Right cardiac atrium (tissue), 5 donors: ENCODE measurements at regions not wholly inside any gene's neighbourhood (a gene's known extent, or its start where the extent isn't known, plus 50 kb on each side); places are given as distances from the start of the nearest gene placed in this dataset.
"Not testable (repeated sequence)": the region's sequence is repeated elsewhere in the genome, so short reads cannot be mapped to it uniquely, and the experiment has no call there.

Source experiments
- ATAC-seq, 2 donors: fragments of 200-7000 bp; cut with Tn5 transposase; one replicate each; pipeline versions ENCODE4 v1.8.0 to v1.9.1; 2020; ENCODE audit warnings: moderate library complexity in 2 of 2, mild to moderate bottlenecking in 1 of 2
- DNase-seq, 3 donors: peaks; one replicate each; pipeline ENCODE4 v3.0.0-alpha.2; 2020
- H3K27ac ChIP-seq: one replicate; pipeline ENCODE4 v1.5.1; 2013; ENCODE audit warnings: mild to moderate bottlenecking, low read length, control low read depth, moderate library complexity
- H3K27me3 ChIP-seq: one replicate; pipeline ENCODE4 v1.6.1; 2013; ENCODE audit not compliant: control insufficient read depth, insufficient read depth
- H3K4me1 ChIP-seq: one replicate; pipeline ENCODE4 v1.6.1; 2013; ENCODE audit warnings: low read length; ENCODE audit not compliant: control insufficient read depth, insufficient read depth
- H3K4me3 ChIP-seq: one replicate; pipeline ENCODE4 v1.5.1; 2013; ENCODE audit warnings: low read length, control low read depth
- H3K9me3 ChIP-seq: one replicate; pipeline ENCODE4 v1.6.1; 2013; ENCODE audit warnings: low read length; ENCODE audit not compliant: control insufficient read depth
- WGBS: extraction: QIAGEN DNeasy Blood & Tissue Kit; methylation state at CpG from one replicate; pipeline ENCODE4 v1.1.7; 2013; 5-methylcytosine and 5-hydroxymethylcytosine counted together
- intact Hi-C, 4 donors: fragments of 100-400 bp; cut with DNase I; formaldehyde crosslinking; loops; one replicate each; pipeline versions ENCODE4 v1.11.0 to v1.14.0; 2022 to 2023
- donor health status: healthy with polysubstance abuse.
- donor health status: DM: no; HTN: yes; CAD: no.
- donor health status: DM: no; HTN: no; CAD: no.
- donor health status: DM: no; HTN: yes; CAD: no; lungs with severe emphysema.
- donor health status: DM: yes; HTN: yes; CAD: no.

- H3K4me1 ChIP-seq, H3K27ac ChIP-seq, H3K27me3 ChIP-seq, ATAC-seq, H3K4me3 ChIP-seq, H3K9me3 ChIP-seq, intact Hi-C loops: not testable (repeated sequence)
- peak in 1 of 3 donors; percentile 24 for DNase-seq
- WGBS: 29% methylated on average over 29 of the region's 36 CpGs
Measured at GRCh38 chr2:91685541-91685940, 2994.1 kb downstream of the RPIA start.

- H3K4me1 ChIP-seq, H3K9me3 ChIP-seq, DNase-seq, ATAC-seq, intact Hi-C loops, H3K27me3 ChIP-seq, H3K27ac ChIP-seq, H3K4me3 ChIP-seq: not testable (repeated sequence)
- WGBS: 4% methylated on average over 32 of the region's 42 CpGs
Measured at GRCh38 chr2:91686046-91686445, 2994.6 kb downstream of the RPIA start.
